SU-DHL-6 (cell line): ENCODE measurements at regions not wholly inside any gene's neighbourhood (a gene's known extent, or its start where the extent isn't known, plus 50 kb on each side); places are given as distances from the start of the nearest gene placed in this dataset.

Source experiments
- H2AFZ ChIP-seq: fragments of 200-600 bp; sonication (generic); 2 replicates; pipeline ENCODE4 v1.6.1; 2014; ENCODE audit warnings: low read depth, mild to moderate bottlenecking, moderate library complexity, mixed read lengths, antibody characterized with exemption, low read length; ENCODE audit not compliant: severe bottlenecking
- H3F3A ChIP-seq: fragments of 200-600 bp; shearing (Covaris generic); 2 replicates; pipeline ENCODE4 v1.6.0; 2016; ENCODE audit warnings: antibody characterized with exemption, mild to moderate bottlenecking; ENCODE audit not compliant: insufficient read depth
- H3K27ac ChIP-seq: fragments of 200-600 bp; sonication (generic); 2 replicates; pipeline ENCODE4 v1.5.1; 2016; ENCODE audit warnings: low read depth, mild to moderate bottlenecking, low read length, moderate library complexity, mixed read lengths
- H3K27me3 ChIP-seq: fragments of 200-600 bp; sonication (generic), shearing (Covaris generic); 2 replicates; pipeline ENCODE4 v1.6.0; 2014; ENCODE audit warnings: mild to moderate bottlenecking, low read length
- H3K36me3 ChIP-seq: fragments of 200-600 bp; sonication (generic); 2 replicates; pipeline ENCODE4 v1.6.1; 2014; ENCODE audit warnings: mild to moderate bottlenecking, low read length, mixed read lengths
- H3K4me2 ChIP-seq: fragments of 300-600, 200-600 bp; shearing (Covaris generic), sonication (generic); 2 replicates; pipeline ENCODE4 v1.6.0; 2014; ENCODE audit warnings: low read length, low read depth, mild to moderate bottlenecking; ENCODE audit not compliant: poor library complexity, severe bottlenecking
- H3K4me3 ChIP-seq: fragments of 200-600 bp; sonication (generic); 2 replicates; pipeline ENCODE4 v1.5.1; 2014; ENCODE audit warnings: antibody characterized with exemption, low read length, mild to moderate bottlenecking, mixed read lengths; ENCODE audit not compliant: insufficient read depth, poor library complexity, severe bottlenecking
- H3K79me2 ChIP-seq: fragments of 200-600 bp; sonication (generic); 2 replicates; pipeline ENCODE4 v1.6.1; 2014; ENCODE audit warnings: mild to moderate bottlenecking, low read length, moderate library complexity; ENCODE audit not compliant: insufficient read depth
- H3K9ac ChIP-seq: fragments of 200-600 bp; sonication (generic); 2 replicates; pipeline ENCODE4 v1.7.0; 2014; ENCODE audit warnings: mild to moderate bottlenecking, low read length
- H3K9me2 ChIP-seq: fragments of 200-600 bp; sonication (generic); replicated peaks from 2 replicates; pipeline ENCODE4 v1.6.1; 2014; ENCODE audit warnings: low read length; ENCODE audit not compliant: insufficient read depth
- H3K9me3 ChIP-seq: fragments of 200-600 bp; sonication (generic); 2 replicates; pipeline ENCODE4 v1.6.1; 2014; ENCODE audit warnings: low read length, mixed read lengths; ENCODE audit not compliant: insufficient read depth
- H4K20me1 ChIP-seq: fragments of 200-600 bp; sonication (generic); 2 replicates; pipeline ENCODE4 v1.6.1; 2014; ENCODE audit warnings: low read depth, mild to moderate bottlenecking, antibody characterized with exemption, low read length, moderate library complexity, mixed read lengths
- CTCF ChIP-seq: fragments of 200-600 bp; sonication (generic); IDR thresholded peaks from one replicate; pipeline ENCODE4 v1.5.1; 2017; ENCODE audit warnings: antibody characterized with exemption, mild to moderate bottlenecking, low read length, moderate library complexity; ENCODE audit not compliant: insufficient read depth, poor library complexity, severe bottlenecking
- EZH2phosphoT487 ChIP-seq: fragments of 200-600 bp; sonication (generic), shearing (Covaris generic); conservative IDR thresholded peaks from 2 replicates; pipeline ENCODE4 v1.6.1; 2018; ENCODE audit warnings: mild to moderate bottlenecking, antibody characterized with exemption, low read length, moderate library complexity, mixed read lengths

GRCh38 chr14:87411370-87411769, 581.6 kb downstream of the GALC start:
- no peaks in the 10 kb centered on the region; the same call in 1 of the 2 replicates for H3K9me2 ChIP-seq
- no peak for TF ChIP-seq EZH2phosphoT487
- TF ChIP-seq CTCF: no peak
- H3F3A ChIP-seq: no peaks in the 10 kb centered on the region
- H3K36me3 ChIP-seq: no peaks in the 10 kb centered on the region
- H3K9me3 ChIP-seq: no peaks in the 10 kb centered on the region
- H3K9ac ChIP-seq: no peak overlapping the region
- no peaks in the 10 kb centered on the region for H4K20me1 ChIP-seq
- H3K27me3 ChIP-seq: no peaks in the 10 kb centered on the region
- H3K4me3 ChIP-seq: no peak overlapping the region
- no peak overlapping the region for H2AFZ ChIP-seq
- H3K79me2 ChIP-seq: no peaks in the 10 kb centered on the region
- H3K27ac ChIP-seq: no peak overlapping the region
- no peak overlapping the region for H3K4me2 ChIP-seq

DNA sequence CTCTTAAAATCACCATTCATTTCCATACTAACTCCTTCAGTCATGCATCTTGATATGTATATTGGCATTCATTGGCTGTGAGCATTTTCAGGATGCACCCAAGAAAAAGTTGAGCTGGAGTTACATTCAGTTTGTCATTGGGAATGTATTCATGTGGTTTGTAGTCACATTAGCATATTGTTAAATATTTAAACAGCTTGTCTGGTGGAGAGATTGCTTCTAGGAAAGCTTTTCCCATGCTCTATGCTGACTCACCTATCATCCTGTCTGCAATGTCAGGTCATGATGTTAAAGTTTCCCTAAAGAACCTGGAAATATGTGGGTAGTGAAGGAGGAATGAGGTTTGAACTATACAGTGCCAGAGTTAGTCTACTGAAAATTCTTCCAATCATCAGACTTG, 583.6 kb downstream of the GALC start:
- Histone ChIP-seq H3K4me2 (no peak overlapping the region), H3K4me3 (no peak overlapping the region), H4K20me1 (no peaks in the 10 kb centered on the region), H3K79me2 (no peaks in the 10 kb centered on the region), H3F3A (no peaks in the 10 kb centered on the region), H2AFZ (no peak overlapping the region), H3K9me3 (no peaks in the 10 kb centered on the region), H3K27me3 (no peaks in the 10 kb centered on the region), H3K27ac (no peak overlapping the region), H3K9me2 (no peaks in the 10 kb centered on the region; the same call in 1 of the 2 replicates), H3K36me3 (no peaks in the 10 kb centered on the region), H3K9ac (no peak overlapping the region)
- no peak for TF ChIP-seq CTCF
- TF ChIP-seq EZH2phosphoT487: no peak

- no peak overlapping the region for H3K9ac ChIP-seq
- H4K20me1 ChIP-seq: no peaks in the 10 kb centered on the region
- no peak overlapping the region for H3K27ac ChIP-seq
- TF ChIP-seq EZH2phosphoT487: no peak
- no peak for TF ChIP-seq CTCF
- no peaks in the 10 kb centered on the region for H3K79me2 ChIP-seq
- no peak overlapping the region for H3K4me3 ChIP-seq
- no peaks in the 10 kb centered on the region for H3K27me3 ChIP-seq
- no peak overlapping the region for H3K4me2 ChIP-seq
- no peaks in the 10 kb centered on the region for H3F3A ChIP-seq
- H2AFZ ChIP-seq: no peak overlapping the region
- H3K36me3 ChIP-seq: no peaks in the 10 kb centered on the region
- no peaks in the 10 kb centered on the region for H3K9me3 ChIP-seq
- no peaks in the 10 kb centered on the region for H3K9me2 ChIP-seq
Observed at GRCh38 chr14:87407344-87407743, 585.6 kb downstream of the GALC start.

- no peaks in the 10 kb centered on the region for H3K9me3 ChIP-seq
- H3K79me2 ChIP-seq: no peaks in the 10 kb centered on the region
- no peaks in the 10 kb centered on the region for H3F3A ChIP-seq
- no peak overlapping the region for H2AFZ ChIP-seq
- H3K27me3 ChIP-seq: no peaks in the 10 kb centered on the region
- no peaks in the 10 kb centered on the region for H3K36me3 ChIP-seq
- no peaks in the 10 kb centered on the region for H4K20me1 ChIP-seq
- H3K9ac ChIP-seq: no peak overlapping the region
- no peak for TF ChIP-seq CTCF
- no peak for TF ChIP-seq EZH2phosphoT487
- no peak overlapping the region for H3K4me3 ChIP-seq
- no peak overlapping the region for H3K27ac ChIP-seq
- no peaks in the 10 kb centered on the region for H3K9me2 ChIP-seq
- H3K4me2 ChIP-seq: no peak overlapping the region
Observed at GRCh38 chr14:87405563-87405962, 587.4 kb downstream of the GALC start.
